Ovary (tissue), 3 donors: ENCODE measurements at regions not wholly inside any gene's neighbourhood (a gene's known extent, or its start where the extent isn't known, plus 50 kb on each side); places are given as distances from the start of the nearest gene placed in this dataset.
"Not testable (repeated sequence)": the region's sequence is repeated elsewhere in the genome, so short reads cannot be mapped to it uniquely, and the experiment has no call there.

Source experiments
- CTCF ChIP-seq, 3 donors: fragments of 450-650 bp in 2 of 3; fragments of 200-600 bp in 1 of 3; IDR thresholded peaks; one replicate each; pipeline versions ENCODE4 v1.5.1 to v1.8.0; 2016 to 2022; ENCODE audit warnings: antibody characterized with exemption in 3 of 3, mild to moderate bottlenecking in 1 of 3
- POLR2A ChIP-seq: fragments of 450-650 bp; IDR thresholded peaks from one replicate; pipeline ENCODE4 v1.6.1; 2017; ENCODE audit warnings: antibody characterized with exemption, mild to moderate bottlenecking, moderate library complexity
- donor health status: DM: no; HTN: no; CAD: no.

- TF ChIP-seq CTCF (IDR thresholded peaks at IDR 0.05); POLR2A: not testable (repeated sequence)
Observed at GRCh38 chr3:89747541-89748278, 640.3 kb downstream of the EPHA3 start.
